GOT3 (cell line): ENCODE measurements at regions not wholly inside any gene's neighbourhood (a gene's known extent, or its start where the extent isn't known, plus 50 kb on each side); places are given as distances from the start of the nearest gene placed in this dataset.
"Not testable (repeated sequence)": the region's sequence is repeated elsewhere in the genome, so short reads cannot be mapped to it uniquely, and the experiment has no call there.

Source experiments
- DNase-seq: peaks from one replicate; lab custom pipeline; 2025; ENCODE audit warnings: mixed read lengths; lab: John Stamatoyannopoulos, UW

- no peak for DNase-seq
Observed at GRCh38 chr3:194867270-194867983, 181.7 kb downstream of the FAM43A start.

GRCh38 chr3:194868831-194869230 is 183.1 kb downstream of the FAM43A start:
- no peak for DNase-seq

GRCh38 chr3:194869482-194870169 is 183.9 kb downstream of the FAM43A start:
- no peak for DNase-seq

DNA sequence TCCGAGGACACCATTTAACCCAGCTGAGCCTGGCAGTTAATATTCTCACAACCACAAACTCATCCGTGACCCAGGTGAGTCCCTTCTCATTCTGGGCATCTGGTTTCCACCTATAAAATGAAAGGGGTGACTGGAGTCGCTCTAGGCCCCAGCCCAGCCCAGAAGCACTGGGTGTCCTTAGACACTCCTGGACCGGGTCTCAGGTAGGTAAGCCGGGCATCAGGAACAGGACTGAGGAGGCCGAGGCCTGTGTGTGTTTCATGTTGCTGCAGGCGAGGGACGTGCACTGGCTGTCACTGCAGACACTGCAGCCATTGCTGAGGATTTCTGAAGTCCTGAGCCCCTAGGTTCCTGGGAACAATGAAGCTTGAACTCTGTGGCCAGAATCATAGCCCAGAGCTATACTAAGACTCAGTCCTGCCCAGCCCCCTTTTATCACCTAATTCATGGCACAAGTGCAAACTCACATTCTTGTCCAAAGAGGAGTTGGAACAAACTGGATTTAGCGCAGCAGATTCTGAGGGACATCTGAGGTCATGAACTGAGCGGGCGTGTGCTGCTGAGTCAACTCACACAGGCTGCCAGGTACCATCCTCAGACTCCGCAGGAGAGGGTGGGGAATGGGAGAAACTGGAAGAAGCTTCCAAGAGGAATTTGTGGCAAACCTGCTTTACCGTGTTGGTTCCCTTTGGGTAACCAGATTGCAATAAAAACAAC is 184.9 kb downstream of the FAM43A start:
- DNase-seq: no peak

- DNase-seq: peak; percentile 25
Observed at GRCh38 chr3:194871143-194871863, 185.6 kb downstream of the FAM43A start.

- DNase-seq: no peak
Observed at GRCh38 chr3:194871864-194872668, 186.4 kb downstream of the FAM43A start.

GRCh38 chr3:194872669-194872977 is 186.9 kb downstream of the FAM43A start:
- DNase-seq: no peak

DNA sequence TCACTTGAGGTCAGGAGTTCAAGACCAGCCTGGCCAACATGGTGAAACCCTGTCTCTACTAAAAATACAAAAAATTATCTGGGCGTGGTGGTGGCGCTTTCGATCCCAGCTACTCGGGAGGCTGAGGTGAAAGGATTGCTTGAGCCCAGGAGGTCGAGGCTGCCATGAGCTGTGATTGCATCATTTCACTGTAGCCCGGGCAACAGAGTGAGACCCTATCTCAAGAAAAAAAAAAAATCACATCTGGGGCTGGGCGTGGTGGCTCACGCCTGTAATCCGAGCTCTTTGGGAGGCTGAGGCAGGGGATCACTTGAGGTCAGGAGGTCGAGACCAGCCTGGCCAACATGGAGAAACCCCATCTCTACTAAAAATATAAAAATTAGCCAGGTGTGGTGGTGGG is 187.8 kb downstream of the FAM43A start:
- DNase-seq: not testable (repeated sequence)

DNA sequence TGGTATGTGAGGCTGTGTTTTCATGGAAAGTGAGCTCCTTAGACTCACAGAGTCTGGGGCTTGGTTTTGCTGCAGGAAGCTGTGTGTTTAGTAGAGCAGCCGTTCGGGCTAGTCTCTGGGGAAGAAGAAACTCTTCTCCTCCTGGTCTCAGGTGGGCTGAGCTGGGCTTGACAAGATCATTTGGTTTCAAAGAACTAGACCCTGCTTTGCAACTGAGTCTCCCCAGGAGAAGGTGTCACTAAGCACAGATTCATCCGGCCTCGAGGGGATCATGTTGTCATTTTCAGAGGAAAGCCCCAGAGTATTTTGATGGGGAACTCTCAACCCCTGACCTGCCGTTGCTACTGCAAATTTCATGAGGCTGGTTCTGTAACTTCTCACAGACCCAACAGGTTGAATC is 188.5 kb downstream of the FAM43A start:
- DNase-seq: no peak

DNA sequence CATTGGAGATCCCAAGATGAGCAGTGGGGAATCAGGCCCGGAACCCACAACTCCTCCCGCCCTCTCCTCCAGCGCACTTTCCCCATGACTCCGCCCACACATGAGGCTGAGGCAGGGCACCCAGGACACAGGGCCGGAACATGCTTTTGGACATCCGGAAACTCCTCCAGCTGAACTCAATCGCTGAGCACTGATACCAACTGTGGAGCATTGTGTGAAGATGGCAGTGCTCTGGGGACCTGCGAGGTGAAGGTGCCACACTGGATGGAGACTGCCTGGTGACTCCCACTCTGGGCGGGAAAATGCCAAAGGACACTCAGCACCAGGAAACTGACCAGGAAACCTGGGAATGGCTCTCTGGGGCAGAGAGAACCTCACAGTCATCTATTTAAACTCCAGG is 189.1 kb downstream of the FAM43A start:
- no peak for DNase-seq

- no peak for DNase-seq
Observed at GRCh38 chr3:194875581-194876402, 190.1 kb downstream of the FAM43A start.

DNA sequence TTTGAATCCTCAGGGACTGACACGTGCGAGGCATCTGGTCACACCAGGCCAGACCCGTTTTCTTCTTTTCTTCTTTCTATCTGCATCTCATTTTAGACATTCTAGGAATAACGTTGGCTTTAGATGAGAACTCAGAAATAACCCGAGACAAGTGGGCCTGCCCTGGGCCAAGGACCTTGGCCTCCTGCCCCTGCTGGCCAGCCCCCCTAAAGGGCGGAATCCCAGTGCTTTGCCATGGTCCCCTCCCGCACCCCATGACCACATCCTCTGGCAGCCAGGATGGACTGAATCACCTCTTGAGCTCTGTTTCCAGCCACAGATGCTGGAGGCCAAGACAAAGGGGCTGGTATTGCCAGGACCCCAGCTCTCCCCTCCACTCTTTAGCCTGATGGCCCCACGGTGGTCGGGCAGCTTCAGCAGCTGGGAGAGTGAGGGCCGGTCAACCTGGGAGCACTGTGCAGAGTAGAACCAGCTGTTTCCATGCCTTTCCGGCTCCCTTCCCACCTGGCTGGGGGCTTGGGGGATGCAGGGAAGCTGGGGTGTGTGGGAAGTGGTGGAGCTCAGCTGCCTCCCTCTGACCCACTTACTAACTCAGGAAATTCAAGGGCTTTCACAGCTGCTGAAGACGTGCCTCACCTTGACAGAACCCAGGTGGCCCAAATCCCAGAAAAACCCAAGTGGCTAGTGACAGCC is 190.9 kb downstream of the FAM43A start:
- no peak for DNase-seq

DNA sequence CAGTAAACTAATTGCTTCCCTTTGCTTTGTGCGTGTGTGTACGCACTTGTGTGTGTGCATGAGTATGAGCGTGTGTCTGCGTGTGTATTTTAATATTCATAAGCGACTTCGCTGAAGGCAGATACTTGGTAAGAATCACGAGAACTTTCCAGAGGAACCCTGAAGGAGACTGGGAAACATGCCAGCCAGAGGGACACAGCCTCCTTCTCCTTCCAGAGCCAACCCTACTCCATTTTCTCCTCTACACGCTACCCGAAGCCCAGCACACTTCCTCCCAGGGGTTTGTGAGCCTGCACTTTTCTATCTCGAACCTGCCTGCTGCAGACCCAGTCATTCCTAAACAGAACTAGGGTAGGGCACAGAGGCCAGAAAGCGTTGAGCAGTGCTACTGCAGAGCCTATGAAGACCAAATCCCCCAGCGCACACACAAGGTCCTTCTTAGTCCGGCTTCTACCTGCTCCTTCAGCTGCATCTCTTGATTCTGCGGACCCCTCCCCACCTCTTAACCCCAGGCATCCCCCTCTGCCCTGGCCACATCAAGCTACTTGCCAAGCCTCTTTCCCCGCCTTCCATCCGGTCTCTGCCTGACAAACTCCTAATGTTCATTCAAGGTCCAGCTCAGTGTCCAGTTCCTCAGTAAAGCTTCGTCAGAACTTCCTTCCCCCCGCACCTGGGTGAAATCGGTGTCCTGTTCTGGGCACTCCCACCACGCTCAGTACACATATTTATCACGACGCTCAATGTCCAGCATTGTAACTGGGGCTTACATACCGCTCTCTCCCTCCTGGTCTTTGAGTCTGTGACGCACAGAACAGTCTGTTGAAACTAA is 191.8 kb downstream of the FAM43A start:
- no peak for DNase-seq

DNA sequence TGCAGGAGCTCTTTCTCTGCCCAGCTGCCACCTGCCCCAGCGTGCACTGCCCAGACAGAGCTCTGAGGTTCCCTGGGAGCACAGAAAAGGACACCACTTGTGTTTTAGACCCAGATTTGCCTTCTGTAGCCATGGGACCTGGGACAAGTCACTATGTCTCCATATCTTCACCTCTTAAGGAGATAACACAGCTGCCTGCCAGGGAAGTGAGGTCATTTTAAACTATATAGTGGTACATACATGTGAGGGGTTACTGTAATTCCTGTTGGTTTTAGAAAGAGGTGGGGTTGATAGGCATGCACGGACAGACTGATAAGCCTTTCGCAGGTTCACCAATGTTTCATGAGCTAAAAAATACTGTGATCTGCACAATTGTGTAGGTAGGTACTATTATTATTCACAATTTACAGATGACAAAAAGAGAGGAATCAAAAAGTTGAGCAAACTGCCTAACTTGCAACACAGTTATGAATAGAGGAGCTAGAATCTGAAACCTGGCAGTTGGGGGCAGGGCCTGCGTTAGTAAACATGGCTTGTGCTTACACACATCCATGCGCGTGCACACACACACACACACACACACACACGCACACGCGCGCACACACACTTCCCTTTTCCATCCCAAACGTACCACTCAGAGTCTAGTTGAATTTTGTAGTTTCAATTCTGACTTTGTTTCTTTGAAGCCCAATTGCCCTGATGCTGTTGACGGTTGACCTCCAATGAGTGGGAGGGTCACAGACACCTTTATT is 193.6 kb downstream of the FAM43A start:
- no peak for DNase-seq

GRCh38 chr3:194879991-194880939 is 194.6 kb downstream of the FAM43A start:
- no peak for DNase-seq

DNA sequence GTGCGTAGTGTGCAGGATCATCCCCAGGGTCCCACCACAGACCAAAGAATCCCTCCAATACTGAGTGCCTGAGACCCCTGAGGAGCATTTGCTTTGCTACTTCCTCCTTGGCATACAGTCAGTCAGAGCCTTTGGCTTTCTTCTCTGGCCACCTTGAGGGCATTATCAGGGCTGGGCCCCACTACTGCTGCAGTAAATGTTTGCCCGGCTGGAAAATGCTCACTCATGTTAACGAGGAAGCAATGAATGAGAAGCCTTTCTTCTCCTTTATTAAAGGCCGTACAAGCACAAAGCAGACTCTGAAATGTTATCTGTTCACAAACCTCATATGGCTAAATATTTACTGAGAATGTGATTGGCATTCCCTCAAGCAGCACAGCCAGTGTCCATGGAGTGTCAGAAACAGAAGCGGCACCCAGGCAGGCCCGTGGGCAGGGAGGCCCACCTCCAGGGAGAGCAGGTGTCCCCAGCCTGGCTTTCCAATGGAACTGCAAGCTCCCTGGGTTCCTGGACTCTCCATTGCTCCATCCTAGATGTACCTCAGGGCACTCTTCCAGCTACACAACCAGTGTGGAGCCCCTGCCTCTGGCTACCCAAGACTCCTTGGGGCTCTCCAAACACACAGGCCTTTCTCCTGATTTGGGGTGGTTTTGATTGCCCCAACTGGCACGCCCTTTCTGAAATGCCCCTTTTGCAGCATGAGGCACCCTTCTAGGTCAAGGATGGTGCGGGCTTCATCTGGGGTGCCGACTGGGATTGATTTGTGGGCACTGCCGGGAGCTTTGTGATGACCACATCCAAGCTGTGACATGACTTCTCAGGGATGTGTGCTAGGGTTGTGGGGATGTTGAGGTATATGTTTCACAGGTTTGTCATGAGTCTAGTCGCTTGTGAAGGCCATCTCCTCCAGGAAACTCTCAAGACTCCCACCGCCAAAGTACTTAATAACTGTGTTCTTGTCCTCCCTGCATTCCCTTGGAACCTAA is 195.6 kb downstream of the FAM43A start:
- DNase-seq: no peak
